Endothelial cell of umbilical vein (primary cell): ENCODE measurements at regions not wholly inside any gene's neighbourhood (a gene's known extent, or its start where the extent isn't known, plus 50 kb on each side); places are given as distances from the start of the nearest gene placed in this dataset.

Experiments
- BruUV-seq: library from RNA; stranded (reverse); fragments of 400-500 nt; replicated peaks from 2 replicates; lab custom pipeline; 2021; lab: Mats Ljungman, UMichigan
- CTCF ChIA-PET: fragments of 300-600, 350-600 bp; sonication (Branson Sonifier 250); formaldehyde crosslinking; loops from one replicate; lab custom pipeline; 2021; ENCODE audit warnings: antibody characterized with exemption, inconsistent platforms; lab: Charles Lee
- POLR2A ChIA-PET: fragments of 300-600, 350-600 bp; sonication (Branson Sonifier 250); formaldehyde crosslinking; loops from one replicate; lab custom pipeline; 2021; ENCODE audit warnings: antibody characterized with exemption, inconsistent platforms; lab: Charles Lee
- DNase-seq: peaks from one replicate; pipeline ENCODE4 v3.0.0-alpha.2; 2011; ENCODE audit warnings: low read depth, low spot score
- FAIRE-seq: peaks from 2 replicates; lab custom pipeline; 2011; peaks lifted over from hg19 to GRCh38; lab: Jason Lieb, UNC
- H2AFZ ChIP-seq: 2 replicates; pipeline ENCODE4 v1.6.0; 2012; ENCODE audit warnings: low read depth, low read length, control low read depth, inconsistent platforms
- H3K27ac ChIP-seq: 2 replicates; pipeline ENCODE4 v1.5.1; 2011; ENCODE audit warnings: low read depth, mild to moderate bottlenecking, control low read depth, low read length, moderate library complexity; ENCODE audit not compliant: insufficient read depth
- H3K27me3 ChIP-seq, 2 experiments: 2 replicates each; pipeline versions ENCODE4 v1.6.0 to v1.6.1; 2011; ENCODE audit warnings: low read length in 2 of 2, mixed read lengths in 1 of 2; ENCODE audit not compliant: control insufficient read depth in 2 of 2, insufficient read depth in 2 of 2
- H3K36me3 ChIP-seq, 2 experiments: 2 replicates in 1 of 2; 3 replicates in 1 of 2; pipeline ENCODE4 v1.5.1; 2011; ENCODE audit warnings: low read length in 2 of 2, mild to moderate bottlenecking in 1 of 2, moderate library complexity in 1 of 2; ENCODE audit not compliant: control insufficient read depth in 2 of 2, insufficient read depth in 2 of 2; ENCODE audit errors: extremely low read depth in 1 of 2
- H3K4me1 ChIP-seq: 3 replicates; pipeline ENCODE4 v1.5.1; 2011; ENCODE audit warnings: mild to moderate bottlenecking, low read length; ENCODE audit not compliant: control insufficient read depth, insufficient read depth; ENCODE audit errors: extremely low read depth
- H3K4me2 ChIP-seq: 2 replicates; pipeline ENCODE4 v1.6.1; 2011; ENCODE audit warnings: low read length, control low read depth, mixed read lengths; ENCODE audit not compliant: insufficient read depth
- H3K4me3 ChIP-seq, 3 experiments: fragments of 200-600 bp in 1 of 3; sonication (generic), shearing (Covaris generic) in 1 of 3; replicated peaks in 1 of 3; 2 replicates each; pipeline ENCODE4 v1.5.1; 2011 to 2016; ENCODE audit warnings: control low read depth in 3 of 3, low read length in 3 of 3, mild to moderate bottlenecking in 2 of 3, inconsistent platforms in 1 of 3, low read depth in 1 of 3, moderate library complexity in 1 of 3; ENCODE audit not compliant: insufficient read depth in 1 of 3
- H3K79me2 ChIP-seq: 2 replicates; pipeline ENCODE4 v1.6.0; 2012; ENCODE audit warnings: low read length, inconsistent platforms; ENCODE audit not compliant: control insufficient read depth, insufficient read depth
- H3K9ac ChIP-seq: replicated peaks from 2 replicates; pipeline ENCODE3; 2011; ENCODE audit warnings: low read length, control low read depth; ENCODE audit not compliant: insufficient read depth; ENCODE audit errors: extremely low read depth
- H3K9me1 ChIP-seq: replicated peaks from 3 replicates; pipeline ENCODE4 v1.6.0; 2011; ENCODE audit warnings: mild to moderate bottlenecking, low read length; ENCODE audit not compliant: control insufficient read depth, insufficient read depth; ENCODE audit errors: extremely low read depth
- H3K9me3 ChIP-seq: replicated peaks from 2 replicates; pipeline ENCODE4 v1.5.1; 2012; ENCODE audit warnings: low read length, inconsistent platforms; ENCODE audit not compliant: control insufficient read depth, insufficient read depth
- H4K20me1 ChIP-seq: replicated peaks from 2 replicates; pipeline ENCODE3; 2011; ENCODE audit warnings: mild to moderate bottlenecking, low read length; ENCODE audit not compliant: control insufficient read depth, insufficient read depth; ENCODE audit errors: extremely low read depth
- EZH2 ChIP-seq: IDR thresholded peaks from 2 replicates; pipeline ENCODE4 v1.6.1; 2012; ENCODE audit warnings: borderline replicate concordance, low read depth, mild to moderate bottlenecking, moderate library complexity, low read length, inconsistent platforms; ENCODE audit not compliant: severe bottlenecking
- FOS ChIP-seq: IDR thresholded peaks from 2 replicates; pipeline ENCODE4 v1.6.1; 2011; ENCODE audit warnings: mild to moderate bottlenecking, low read length, moderate library complexity, borderline replicate concordance; ENCODE audit not compliant: insufficient read depth
- GATA2 ChIP-seq: IDR thresholded peaks from 2 replicates; pipeline ENCODE4 v1.7.0; 2011; ENCODE audit warnings: low read depth, mild to moderate bottlenecking, moderate library complexity, mixed read lengths, low read length; ENCODE audit not compliant: insufficient read length, insufficient read depth
- JUN ChIP-seq: IDR thresholded peaks from 2 replicates; pipeline ENCODE4 v1.6.1; 2011; ENCODE audit warnings: borderline replicate concordance, low read depth; ENCODE audit not compliant: insufficient read length, insufficient read depth
- MYC ChIP-seq: IDR thresholded peaks from one replicate; pipeline ENCODE4 v1.6.1; 2011; ENCODE audit warnings: mild to moderate bottlenecking, low read depth, low read length
- POLR2A ChIP-seq: IDR thresholded peaks from 2 replicates; pipeline ENCODE4 v1.6.1; 2012; ENCODE audit warnings: low read depth, mild to moderate bottlenecking, control low read depth, low read length
- POLR2AphosphoS5 ChIP-seq: IDR thresholded peaks from 2 replicates; pipeline ENCODE4 v1.6.1; 2012; ENCODE audit warnings: low read depth, mild to moderate bottlenecking, control low read depth, low read length, moderate library complexity; ENCODE audit not compliant: insufficient read depth
- dilution Hi-C: fragments of 300-500 bp; cut with MboI; formaldehyde crosslinking; loops from one replicate; pipeline ENCODE4 v1.15.0; 2019; ENCODE audit warnings: low sequenced_read_pairs; ENCODE audit not compliant: extremely low pct_ligation_motif_present
- intact Hi-C: fragments of 100-400 bp; cut with micrococcal nuclease; formaldehyde crosslinking; loops from one replicate; pipeline ENCODE4 v1.10.0; 2022
- TF ChIP-seq, protein P1 (sequence below): IDR thresholded peaks from 2 replicates; pipeline ENCODE4 v1.6.1; 2011; ENCODE audit not compliant: insufficient read depth, insufficient read length
- TF ChIP-seq, protein P2 (sequence below), 2 donors: IDR thresholded peaks; 1 replicate in 1 of 2; 2 replicates in 1 of 2; pipeline ENCODE4 v1.5.1; 2011; ENCODE audit warnings: low read length in 2 of 2, mild to moderate bottlenecking in 2 of 2, moderate library complexity in 2 of 2, control low read depth in 1 of 2, inconsistent platforms in 1 of 2, low read depth in 1 of 2; ENCODE audit not compliant: insufficient read depth in 1 of 2; ENCODE audit errors: extremely low read depth in 1 of 2

DNA sequence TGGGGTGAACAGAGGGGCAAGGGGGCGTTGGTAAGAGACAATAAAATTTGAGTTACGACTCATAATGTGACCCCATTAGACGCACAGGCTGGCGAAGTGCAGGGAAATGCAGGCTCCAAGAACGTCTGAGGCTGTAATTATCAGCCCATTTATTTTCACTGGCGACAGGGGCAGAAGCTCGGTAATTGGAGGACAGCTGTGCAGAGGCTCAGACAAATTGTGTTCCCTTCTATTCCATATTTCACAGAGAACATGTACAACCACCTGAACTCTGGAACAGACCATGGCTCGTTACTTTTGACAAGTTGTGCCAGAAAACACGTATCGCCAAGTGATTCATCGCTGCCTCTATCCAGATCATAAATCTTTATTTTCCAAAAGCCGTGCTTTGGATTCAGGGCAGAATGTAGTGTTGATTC is 137.3 kb upstream of the FRMD4A start:
- no peak overlapping the region for H2AFZ ChIP-seq
- no peak for DNase-seq
- POLR2A ChIA-PET = no interaction called here
- H3K79me2 ChIP-seq = no peaks in the 10 kb centered on the region
- H3K4me1 ChIP-seq = no peaks in the 10 kb centered on the region
- intact Hi-C loops (no loop called here), dilution Hi-C loops (no loop called here)
- TF ChIP-seq GATA2 = no peak
- TF ChIP-seq, protein P1, sequence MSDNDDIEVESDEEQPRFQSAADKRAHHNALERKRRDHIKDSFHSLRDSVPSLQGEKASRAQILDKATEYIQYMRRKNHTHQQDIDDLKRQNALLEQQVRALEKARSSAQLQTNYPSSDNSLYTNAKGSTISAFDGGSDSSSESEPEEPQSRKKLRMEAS = no peak
- no peak for TF ChIP-seq EZH2
- no peak for TF ChIP-seq FOS
- TF ChIP-seq JUN = no peak
- TF ChIP-seq, protein P2, sequence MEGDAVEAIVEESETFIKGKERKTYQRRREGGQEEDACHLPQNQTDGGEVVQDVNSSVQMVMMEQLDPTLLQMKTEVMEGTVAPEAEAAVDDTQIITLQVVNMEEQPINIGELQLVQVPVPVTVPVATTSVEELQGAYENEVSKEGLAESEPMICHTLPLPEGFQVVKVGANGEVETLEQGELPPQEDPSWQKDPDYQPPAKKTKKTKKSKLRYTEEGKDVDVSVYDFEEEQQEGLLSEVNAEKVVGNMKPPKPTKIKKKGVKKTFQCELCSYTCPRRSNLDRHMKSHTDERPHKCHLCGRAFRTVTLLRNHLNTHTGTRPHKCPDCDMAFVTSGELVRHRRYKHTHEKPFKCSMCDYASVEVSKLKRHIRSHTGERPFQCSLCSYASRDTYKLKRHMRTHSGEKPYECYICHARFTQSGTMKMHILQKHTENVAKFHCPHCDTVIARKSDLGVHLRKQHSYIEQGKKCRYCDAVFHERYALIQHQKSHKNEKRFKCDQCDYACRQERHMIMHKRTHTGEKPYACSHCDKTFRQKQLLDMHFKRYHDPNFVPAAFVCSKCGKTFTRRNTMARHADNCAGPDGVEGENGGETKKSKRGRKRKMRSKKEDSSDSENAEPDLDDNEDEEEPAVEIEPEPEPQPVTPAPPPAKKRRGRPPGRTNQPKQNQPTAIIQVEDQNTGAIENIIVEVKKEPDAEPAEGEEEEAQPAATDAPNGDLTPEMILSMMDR (IDR thresholded peaks at IDR 0.05; ENCODE audit: extremely low read depth in 1 of 2, insufficient read depth in 1 of 2, low read depth in 1 of 2, low read length in 2 of 2) = no peak
- no peak for TF ChIP-seq POLR2AphosphoS5
- TF ChIP-seq MYC = no peak
- no peak for TF ChIP-seq POLR2A
- no peak overlapping the region for H3K4me3 ChIP-seq
- CTCF ChIA-PET = no interaction called here
- no peaks in the 10 kb centered on the region for H3K9me3 ChIP-seq
- no peak overlapping the region for H3K4me2 ChIP-seq
- no TSS peak for BruUV-seq
- no peaks in the 10 kb centered on the region for H3K9me1 ChIP-seq
- H3K36me3 ChIP-seq = no peaks in the 10 kb centered on the region
- peaks cover 18 to 26% of the 10 kb centered on the region in 2 experiments for H3K27me3 ChIP-seq
- H3K9ac ChIP-seq = no peak overlapping the region
- no peak for FAIRE-seq
- H4K20me1 ChIP-seq = no peaks in the 10 kb centered on the region
- H3K27ac ChIP-seq = no peak overlapping the region
